GM18868 (cell line): ENCODE measurements at regions not wholly inside any gene's neighbourhood (a gene's known extent, or its start where the extent isn't known, plus 50 kb on each side); places are given as distances from the start of the nearest gene placed in this dataset.
"Not testable (repeated sequence)": the region's sequence is repeated elsewhere in the genome, so short reads cannot be mapped to it uniquely, and the experiment has no call there.

Experiments
- ATAC-seq: cut with Tn5 transposase; IDR thresholded peaks from one replicate; pipeline ENCODE4 v1.9.1; 2021; ENCODE audit warnings: mild to moderate bottlenecking, moderate library complexity; ENCODE audit not compliant: unreplicated experiment

GRCh38 chr11:134980819-134981710 lies 569.0 kb upstream of the B3GAT1 start:
- no peak for ATAC-seq

- not testable (repeated sequence) for ATAC-seq
These were observed 567.0 kb upstream of the B3GAT1 start for GRCh38 chr11:134979089-134979457.

- no peak for ATAC-seq
These were observed 566.5 kb upstream of the B3GAT1 start for GRCh38 chr11:134978388-134979088.

GRCh38 chr11:134976551-134976950 lies 564.5 kb upstream of the B3GAT1 start:
- no peak for ATAC-seq

GRCh38 chr11:134975866-134976376 lies 563.9 kb upstream of the B3GAT1 start:
- no peak for ATAC-seq

GRCh38 chr11:134973801-134974200 lies 561.8 kb upstream of the B3GAT1 start:
- no peak for ATAC-seq

- no peak for ATAC-seq
These were observed 559.3 kb upstream of the B3GAT1 start for GRCh38 chr11:134971381-134971780.

- ATAC-seq: no peak
These were observed 555.7 kb upstream of the B3GAT1 start for GRCh38 chr11:134967746-134968145.

- ATAC-seq: not testable (repeated sequence)
These were observed 549.3 kb upstream of the B3GAT1 start for GRCh38 chr11:134961386-134961785.

- no peak for ATAC-seq
These were observed 546.8 kb upstream of the B3GAT1 start for GRCh38 chr11:134958870-134959269.

GRCh38 chr11:134958336-134958640 lies 546.2 kb upstream of the B3GAT1 start:
- ATAC-seq: no peak

- no peak for ATAC-seq
These were observed 545.7 kb upstream of the B3GAT1 start for GRCh38 chr11:134957540-134958335.

GRCh38 chr11:134956450-134957210 lies 544.6 kb upstream of the B3GAT1 start:
- ATAC-seq: no peak

- ATAC-seq: not testable (repeated sequence)
These were observed 543.9 kb upstream of the B3GAT1 start for GRCh38 chr11:134955970-134956369.

- ATAC-seq: no peak
These were observed 543.2 kb upstream of the B3GAT1 start for GRCh38 chr11:134955281-134955680.

- not testable (repeated sequence) for ATAC-seq
These were observed 542.4 kb upstream of the B3GAT1 start for GRCh38 chr11:134954456-134954855.

- ATAC-seq: not testable (repeated sequence)
These were observed 541.5 kb upstream of the B3GAT1 start for GRCh38 chr11:134953417-134953970.

GRCh38 chr11:134951305-134951700 lies 539.3 kb upstream of the B3GAT1 start:
- ATAC-seq: no peak

GRCh38 chr11:134950692-134951304 lies 538.8 kb upstream of the B3GAT1 start:
- no peak for ATAC-seq
